GM12872 (cell line): ENCODE measurements at regions not wholly inside any gene's neighbourhood (a gene's known extent, or its start where the extent isn't known, plus 50 kb on each side); places are given as distances from the start of the nearest gene placed in this dataset.

ENCODE experiments used
- TF ChIP-seq, protein P1 (sequence below): IDR thresholded peaks from 3 replicates; pipeline ENCODE4 v1.5.1; 2011; ENCODE audit warnings: low read depth, mild to moderate bottlenecking, low read length, moderate library complexity; ENCODE audit not compliant: insufficient read depth

DNA sequence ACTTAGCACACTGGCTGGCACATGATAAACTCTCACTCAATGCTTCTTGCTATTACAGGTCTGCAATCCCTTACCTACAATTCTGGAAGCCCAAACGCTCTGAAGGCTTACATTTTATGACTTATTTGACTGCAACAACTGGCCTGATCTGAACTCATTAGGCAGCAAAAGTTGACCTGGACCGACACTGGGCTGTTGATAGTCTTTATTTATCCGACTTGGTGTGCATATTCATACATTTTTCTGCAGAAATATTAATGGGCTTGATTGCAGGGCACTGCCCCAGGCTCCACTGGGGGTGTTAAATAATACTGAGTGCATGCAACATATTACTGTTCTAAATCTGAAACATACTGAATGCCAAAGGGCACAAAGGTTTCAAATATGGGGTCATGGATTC lies 1076.7 kb downstream of the BCL11B start:
- TF ChIP-seq, protein P1, sequence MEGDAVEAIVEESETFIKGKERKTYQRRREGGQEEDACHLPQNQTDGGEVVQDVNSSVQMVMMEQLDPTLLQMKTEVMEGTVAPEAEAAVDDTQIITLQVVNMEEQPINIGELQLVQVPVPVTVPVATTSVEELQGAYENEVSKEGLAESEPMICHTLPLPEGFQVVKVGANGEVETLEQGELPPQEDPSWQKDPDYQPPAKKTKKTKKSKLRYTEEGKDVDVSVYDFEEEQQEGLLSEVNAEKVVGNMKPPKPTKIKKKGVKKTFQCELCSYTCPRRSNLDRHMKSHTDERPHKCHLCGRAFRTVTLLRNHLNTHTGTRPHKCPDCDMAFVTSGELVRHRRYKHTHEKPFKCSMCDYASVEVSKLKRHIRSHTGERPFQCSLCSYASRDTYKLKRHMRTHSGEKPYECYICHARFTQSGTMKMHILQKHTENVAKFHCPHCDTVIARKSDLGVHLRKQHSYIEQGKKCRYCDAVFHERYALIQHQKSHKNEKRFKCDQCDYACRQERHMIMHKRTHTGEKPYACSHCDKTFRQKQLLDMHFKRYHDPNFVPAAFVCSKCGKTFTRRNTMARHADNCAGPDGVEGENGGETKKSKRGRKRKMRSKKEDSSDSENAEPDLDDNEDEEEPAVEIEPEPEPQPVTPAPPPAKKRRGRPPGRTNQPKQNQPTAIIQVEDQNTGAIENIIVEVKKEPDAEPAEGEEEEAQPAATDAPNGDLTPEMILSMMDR: no peak

- TF ChIP-seq, protein P1: no peak
These were observed 1074.1 kb downstream of the BCL11B start for GRCh38 chr14:98197933-98198332.

- TF ChIP-seq, protein P1: no peak
These were observed 1073.6 kb downstream of the BCL11B start for GRCh38 chr14:98198385-98198784.

DNA sequence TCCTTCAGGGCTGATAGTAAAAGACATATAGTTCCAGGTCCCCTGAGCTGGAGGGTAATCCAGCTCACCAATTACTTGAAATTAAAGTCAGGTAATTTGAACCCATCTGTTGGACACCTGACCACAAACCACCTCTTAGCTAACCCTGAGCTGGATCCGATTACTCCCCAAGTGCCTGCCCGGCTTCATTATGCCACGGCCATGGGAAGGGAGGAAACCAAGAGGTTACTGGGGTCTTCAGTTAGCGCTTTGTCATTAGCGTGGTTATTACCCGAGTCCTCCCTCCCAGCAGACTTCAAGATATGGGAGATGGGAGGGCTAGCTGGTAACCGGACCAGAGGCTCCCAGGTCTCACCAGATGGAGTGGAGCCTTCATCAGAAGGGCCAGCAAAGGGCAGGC lies 1071.4 kb downstream of the BCL11B start:
- TF ChIP-seq, protein P1: no peak

DNA sequence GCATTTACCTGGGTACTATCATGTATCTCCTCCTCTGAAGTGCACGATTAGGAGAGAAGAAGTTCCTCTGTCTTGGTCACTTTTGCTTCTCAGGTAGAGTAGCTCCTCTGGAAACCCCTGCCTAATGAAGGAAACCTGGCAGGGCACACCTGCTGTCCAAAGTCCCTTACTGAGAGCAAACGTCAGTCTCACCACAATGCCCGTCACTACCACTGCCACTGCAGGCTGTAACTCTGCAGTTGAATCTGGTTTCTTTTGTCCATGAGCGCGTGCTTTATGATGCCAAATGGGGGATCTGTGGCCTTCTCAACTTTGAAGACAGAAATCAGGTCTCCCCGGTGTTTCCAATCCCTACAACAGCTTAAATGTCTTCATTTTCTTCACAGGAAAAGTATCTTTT lies 1068.6 kb downstream of the BCL11B start:
- TF ChIP-seq, protein P1: no peak

DNA sequence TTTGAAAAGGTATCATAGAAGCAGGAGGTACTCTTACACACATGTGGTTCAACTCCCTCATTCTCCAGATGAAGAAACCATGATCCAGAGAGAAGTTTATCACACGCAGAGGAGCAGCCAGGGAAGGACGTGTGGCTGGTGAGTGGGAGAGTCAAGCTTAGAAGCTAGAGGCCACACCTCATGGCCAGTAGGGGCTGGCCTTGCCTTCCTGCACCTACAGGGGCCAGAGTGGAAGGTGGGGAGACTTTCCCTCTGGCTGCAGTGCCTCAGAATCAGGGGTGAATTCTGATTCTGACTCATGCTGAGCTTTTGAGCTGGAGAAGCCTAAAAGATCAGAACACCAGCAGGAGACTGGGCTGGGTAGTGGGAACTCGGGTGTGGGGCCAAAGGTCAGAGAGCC lies 1067.9 kb downstream of the BCL11B start:
- TF ChIP-seq, protein P1: no peak

GRCh38 chr14:98207415-98207814 lies 1064.6 kb downstream of the BCL11B start:
- TF ChIP-seq, protein P1: no peak

DNA sequence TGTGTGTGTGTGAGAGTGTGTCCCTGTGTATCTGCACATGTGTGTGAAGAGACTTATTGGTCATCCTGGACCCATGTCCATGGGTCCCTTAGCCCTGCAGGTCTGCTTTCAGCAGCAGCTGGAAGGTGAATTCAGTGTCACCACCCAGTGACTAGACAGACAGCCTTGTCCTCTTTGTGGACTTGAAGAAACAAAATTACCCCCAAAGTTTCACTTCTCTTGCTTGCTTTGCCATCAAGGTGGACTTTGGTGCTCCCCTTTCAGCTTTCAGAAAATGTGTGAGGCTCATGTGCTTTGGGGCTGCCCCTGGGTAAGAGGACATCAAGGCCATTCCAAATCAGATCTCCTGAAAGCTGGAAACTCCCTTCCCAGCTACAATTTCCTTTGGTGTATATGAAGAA lies 1063.8 kb downstream of the BCL11B start:
- TF ChIP-seq, protein P1: no peak
